ENCODE measurements at regions not wholly inside any gene's neighbourhood (a gene's known extent, or its start where the extent isn't known, plus 50 kb on each side); places are given as distances from the start of the nearest gene placed in this dataset.

DNA sequence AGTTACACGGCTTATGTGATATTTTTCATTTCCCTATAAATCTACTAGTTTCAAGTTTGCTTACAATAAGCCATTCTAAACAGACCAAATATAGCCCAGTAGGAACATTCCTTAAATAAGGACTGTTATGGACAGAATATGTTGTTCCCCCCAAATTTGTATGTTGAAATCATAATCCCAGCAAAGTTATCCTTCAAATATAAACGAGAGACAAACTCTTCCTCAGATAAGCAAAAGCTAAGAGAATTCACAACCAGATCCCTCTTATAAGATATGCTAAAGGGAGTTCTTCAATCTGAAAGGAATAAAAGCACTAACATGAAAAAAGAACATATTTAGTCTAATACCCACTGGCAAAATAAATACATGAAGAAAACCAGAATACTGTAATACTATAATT, 795.5 kb upstream of the GJE1 start:
- H3K36me3 ChIP-seq (ENCODE audit: control insufficient read depth, insufficient read depth, low read length), result no peaks in the 10 kb centered on the region
- peaks cover 0 to 2% (median 0%) of the 10 kb centered on the region in 7 donors for H3K9me3 Mint-ChIP-seq
- H3K4me3 Mint-ChIP-seq, result no peak overlapping the region
- ATAC-seq (ENCODE audit: low read depth in 2 of 2), result no peak
- no peaks in the 10 kb centered on the region for H3K4me1 Mint-ChIP-seq
- H3K4me3 ChIP-seq (ENCODE audit: low read depth, low read length), result no peak overlapping the region
- no peaks in the 10 kb centered on the region for H3K36me3 Mint-ChIP-seq
- no peak overlapping the region for H3K27ac Mint-ChIP-seq
- H3K27me3 Mint-ChIP-seq, result no peaks in the 10 kb centered on the region
- H3K9me3 ChIP-seq (ENCODE audit: control insufficient read depth in 2 of 2, low read length in 2 of 2), result no peaks in the 10 kb centered on the region
- DNase-seq, result no peak
- H3K27me3 ChIP-seq (ENCODE audit: control insufficient read depth, insufficient read depth, low read length), result no peaks in the 10 kb centered on the region
- H3K4me1 ChIP-seq (ENCODE audit: control insufficient read depth, insufficient read depth, low read length, poor library complexity, severe bottlenecking), result no peaks in the 10 kb centered on the region
- no peak overlapping the region for H3K27ac ChIP-seq (ENCODE audit: insufficient read depth, low read length, poor library complexity, severe bottlenecking)

- H3K4me3 Mint-ChIP-seq, result no peak overlapping the region
- H3K9me3 Mint-ChIP-seq, result peaks cover 0 to 2% (median 0%) of the 10 kb centered on the region in 7 donors
- no peak overlapping the region for H3K27ac Mint-ChIP-seq
- Histone ChIP-seq H3K9me3 (ENCODE audit: control insufficient read depth in 2 of 2, low read length in 2 of 2) (no peaks in the 10 kb centered on the region), H3K27ac (ENCODE audit: insufficient read depth, low read length, poor library complexity, severe bottlenecking) (no peak overlapping the region), H3K27me3 (ENCODE audit: control insufficient read depth, insufficient read depth, low read length) (no peaks in the 10 kb centered on the region), H3K36me3 (ENCODE audit: control insufficient read depth, insufficient read depth, low read length) (no peaks in the 10 kb centered on the region), H3K4me3 (ENCODE audit: low read depth, low read length) (no peak overlapping the region), H3K4me1 (ENCODE audit: control insufficient read depth, insufficient read depth, low read length, poor library complexity, severe bottlenecking) (no peaks in the 10 kb centered on the region)
- H3K36me3 Mint-ChIP-seq, result no peaks in the 10 kb centered on the region
- H3K27me3 Mint-ChIP-seq, result no peaks in the 10 kb centered on the region
- no peak for ATAC-seq (ENCODE audit: low read depth in 2 of 2)
- no peaks in the 10 kb centered on the region for H3K4me1 Mint-ChIP-seq
- DNase-seq, result no peak
Observed at GRCh38 chr6:141335477-141336273, 797.0 kb upstream of the GJE1 start.

- H3K27me3 Mint-ChIP-seq, result no peaks in the 10 kb centered on the region
- Histone ChIP-seq H3K4me3 (ENCODE audit: low read depth, low read length) (peak overlapping the region; percentile 77), H3K9me3 (ENCODE audit: control insufficient read depth in 2 of 2, low read length in 2 of 2) (no peaks in the 10 kb centered on the region), H3K4me1 (ENCODE audit: control insufficient read depth, insufficient read depth, low read length, poor library complexity, severe bottlenecking) (no peaks in the 10 kb centered on the region), H3K27ac (ENCODE audit: insufficient read depth, low read length, poor library complexity, severe bottlenecking) (no peak overlapping the region), H3K36me3 (ENCODE audit: control insufficient read depth, insufficient read depth, low read length) (no peaks in the 10 kb centered on the region), H3K27me3 (ENCODE audit: control insufficient read depth, insufficient read depth, low read length) (no peaks in the 10 kb centered on the region)
- H3K27ac Mint-ChIP-seq, result peak overlapping the region in 1 of 3 donors; percentile 63
- H3K4me1 Mint-ChIP-seq, result peaks cover 0 to 7% (median 2%) of the 10 kb centered on the region in 4 donors
- DNase-seq, result no peak
- H3K9me3 Mint-ChIP-seq, result no peaks in the 10 kb centered on the region
- H3K36me3 Mint-ChIP-seq, result no peaks in the 10 kb centered on the region
- H3K4me3 Mint-ChIP-seq, result peak overlapping the region in 3 of 4 donors; percentile 24 to 51 (median 33)
- no peak for ATAC-seq (ENCODE audit: low read depth in 2 of 2)
Observed at GRCh38 chr6:141326925-141327324, 805.8 kb upstream of the GJE1 start.

DNA sequence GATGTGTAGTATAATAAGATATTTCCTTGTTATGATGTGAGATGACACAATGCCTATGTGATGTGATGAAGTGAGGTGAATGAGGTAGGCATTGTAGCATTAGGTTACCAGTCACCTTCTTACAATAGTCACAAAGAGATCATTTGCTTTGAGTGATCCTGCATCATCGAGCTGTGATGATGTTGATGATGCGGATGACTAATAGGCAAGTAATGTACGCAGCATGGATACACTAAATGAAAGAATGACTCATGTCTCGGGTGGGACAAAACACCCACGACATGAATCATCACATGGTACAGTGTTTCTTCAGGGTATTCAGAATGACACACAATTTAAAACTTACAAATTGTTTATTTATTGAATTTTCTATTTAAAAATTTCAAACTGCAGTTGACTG, 806.3 kb upstream of the GJE1 start:
- DNase-seq, result peak; percentile 5 to 36 (median 19)

GRCh38 chr6:141321493-141322347, 811.0 kb upstream of the GJE1 start:
- Mint-ChIP-seq H3K36me3 (no peaks in the 10 kb centered on the region), H3K4me3 (no peak overlapping the region), H3K9me3 (no peaks in the 10 kb centered on the region), H3K27me3 (peaks cover 6% of the 10 kb centered on the region), H3K4me1 (peaks cover 0 to 7% (median under 1%) of the 10 kb centered on the region in 4 donors), H3K27ac (no peak overlapping the region)
- H3K27ac ChIP-seq (ENCODE audit: insufficient read depth, low read length, poor library complexity, severe bottlenecking), result no peak overlapping the region
- no peaks in the 10 kb centered on the region for H3K36me3 ChIP-seq (ENCODE audit: control insufficient read depth, insufficient read depth, low read length)
- no peak overlapping the region for H3K4me3 ChIP-seq (ENCODE audit: low read depth, low read length)
- no peaks in the 10 kb centered on the region for H3K9me3 ChIP-seq (ENCODE audit: control insufficient read depth in 2 of 2, low read length in 2 of 2)
- no peaks in the 10 kb centered on the region for H3K4me1 ChIP-seq (ENCODE audit: control insufficient read depth, insufficient read depth, low read length, poor library complexity, severe bottlenecking)
- ATAC-seq (ENCODE audit: low read depth in 2 of 2) (no peak), DNase-seq (no peak)
- no peaks in the 10 kb centered on the region for H3K27me3 ChIP-seq (ENCODE audit: control insufficient read depth, insufficient read depth, low read length)

More for the DNA sequence above, 806.3 kb upstream of the GJE1 start:
- peak overlapping the region in 3 of 4 donors; percentile 24 to 51 (median 33) for H3K4me3 Mint-ChIP-seq
- no peaks in the 10 kb centered on the region for H3K36me3 Mint-ChIP-seq
- Histone ChIP-seq H3K4me3 (ENCODE audit: low read depth, low read length) (peak overlapping the region; percentile 77), H3K4me1 (ENCODE audit: control insufficient read depth, insufficient read depth, low read length, poor library complexity, severe bottlenecking) (no peaks in the 10 kb centered on the region), H3K27ac (ENCODE audit: insufficient read depth, low read length, poor library complexity, severe bottlenecking) (no peak overlapping the region), H3K9me3 (ENCODE audit: control insufficient read depth in 2 of 2, low read length in 2 of 2) (no peaks in the 10 kb centered on the region), H3K27me3 (ENCODE audit: control insufficient read depth, insufficient read depth, low read length) (no peaks in the 10 kb centered on the region), H3K36me3 (ENCODE audit: control insufficient read depth, insufficient read depth, low read length) (no peaks in the 10 kb centered on the region)
- ATAC-seq (ENCODE audit: low read depth in 2 of 2), result peak; percentile 89 to 96
- H3K27me3 Mint-ChIP-seq, result no peaks in the 10 kb centered on the region
- peaks cover 0 to 7% (median 2%) of the 10 kb centered on the region in 4 donors for H3K4me1 Mint-ChIP-seq
- H3K9me3 Mint-ChIP-seq, result no peaks in the 10 kb centered on the region
- H3K27ac Mint-ChIP-seq, result peak overlapping the region in 1 of 3 donors; percentile 38

DNA sequence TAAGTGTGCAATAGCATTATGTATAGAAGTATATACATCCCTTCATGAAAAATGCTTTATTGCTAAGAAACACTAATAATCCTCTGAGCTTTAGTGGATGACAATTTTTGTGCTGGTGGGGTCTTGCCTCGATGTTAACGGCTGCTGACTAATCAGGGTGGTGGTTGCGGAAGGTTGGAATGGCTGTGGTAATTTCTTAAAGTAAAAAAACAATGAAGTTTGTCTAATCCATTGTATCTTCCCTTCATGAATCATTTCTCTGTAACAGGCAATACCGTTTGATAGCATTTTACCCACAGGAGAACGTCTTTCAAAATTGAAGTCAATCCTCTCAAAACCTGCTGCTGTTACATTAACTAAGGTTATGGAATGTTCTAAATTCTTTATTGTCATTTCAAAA, 816.5 kb upstream of the GJE1 start:
- no peak overlapping the region for H3K27ac ChIP-seq (ENCODE audit: insufficient read depth, low read length, poor library complexity, severe bottlenecking)
- no peaks in the 10 kb centered on the region for H3K27me3 ChIP-seq (ENCODE audit: control insufficient read depth, insufficient read depth, low read length)
- no peaks in the 10 kb centered on the region for H3K4me1 ChIP-seq (ENCODE audit: control insufficient read depth, insufficient read depth, low read length, poor library complexity, severe bottlenecking)
- DNase-seq (no peak), ATAC-seq (ENCODE audit: low read depth in 2 of 2) (no peak)
- H3K9me3 ChIP-seq (ENCODE audit: control insufficient read depth in 2 of 2, low read length in 2 of 2), result no peaks in the 10 kb centered on the region
- Mint-ChIP-seq H3K4me1 (no peaks in the 10 kb centered on the region), H3K27ac (no peak overlapping the region), H3K36me3 (no peaks in the 10 kb centered on the region), H3K27me3 (peaks cover 6% of the 10 kb centered on the region), H3K4me3 (no peak overlapping the region), H3K9me3 (no peaks in the 10 kb centered on the region)
- H3K36me3 ChIP-seq (ENCODE audit: control insufficient read depth, insufficient read depth, low read length), result no peaks in the 10 kb centered on the region
- H3K4me3 ChIP-seq (ENCODE audit: low read depth, low read length), result no peak overlapping the region

DNA sequence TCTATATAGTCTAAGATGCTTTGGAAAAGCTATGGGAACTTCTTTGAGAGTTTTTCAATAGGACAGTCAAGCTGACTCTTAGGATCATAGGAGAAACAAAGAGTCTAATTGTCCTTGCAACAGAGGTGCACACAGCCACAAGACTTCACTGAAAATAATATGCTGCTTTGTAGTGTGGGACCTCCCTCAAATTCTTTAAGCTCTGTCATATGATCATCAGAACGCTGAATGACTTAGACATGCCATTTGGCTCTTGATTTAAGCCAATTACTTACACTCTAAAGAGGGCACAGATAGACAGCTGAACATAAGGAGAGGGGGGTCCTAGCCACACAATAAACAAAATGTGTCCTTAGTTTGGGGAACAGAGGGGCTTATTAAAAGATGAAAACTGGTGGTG, 818.7 kb upstream of the GJE1 start:
- peaks cover 0 to 4% (median 0%) of the 10 kb centered on the region in 4 donors for H3K4me1 Mint-ChIP-seq

More for the DNA sequence above, 818.7 kb upstream of the GJE1 start:
- Histone ChIP-seq H3K4me3 (ENCODE audit: low read depth, low read length) (no peak overlapping the region), H3K27me3 (ENCODE audit: control insufficient read depth, insufficient read depth, low read length) (no peaks in the 10 kb centered on the region), H3K36me3 (ENCODE audit: control insufficient read depth, insufficient read depth, low read length) (no peaks in the 10 kb centered on the region), H3K4me1 (ENCODE audit: control insufficient read depth, insufficient read depth, low read length, poor library complexity, severe bottlenecking) (no peaks in the 10 kb centered on the region), H3K27ac (ENCODE audit: insufficient read depth, low read length, poor library complexity, severe bottlenecking) (no peak overlapping the region), H3K9me3 (ENCODE audit: control insufficient read depth in 2 of 2, low read length in 2 of 2) (no peaks in the 10 kb centered on the region)
- H3K27ac Mint-ChIP-seq, result no peak overlapping the region
- H3K36me3 Mint-ChIP-seq, result no peaks in the 10 kb centered on the region
- ATAC-seq (ENCODE audit: low read depth in 2 of 2) (no peak), DNase-seq (no peak)
- no peak overlapping the region for H3K4me3 Mint-ChIP-seq
- no peaks in the 10 kb centered on the region for H3K9me3 Mint-ChIP-seq
- peaks cover 6% of the 10 kb centered on the region for H3K27me3 Mint-ChIP-seq

All from CD4-positive, CD25-positive, alpha-beta regulatory T cell (primary cell).